Liver (tissue), 3 donors: ENCODE measurements at regions not wholly inside any gene's neighbourhood (a gene's known extent, or its start where the extent isn't known, plus 50 kb on each side); places are given as distances from the start of the nearest gene placed in this dataset.

Experiments
- CTCF ChIP-seq: fragments of 150-350 bp; IDR thresholded peaks from 2 replicates; pipeline ENCODE4 v1.5.1; 2017; ENCODE audit warnings: improper control_type of control experiment, low read depth, low read length; ENCODE audit not compliant: missing input control
- EGR1 ChIP-seq, 2 donors: IDR thresholded peaks; 2 replicates each; pipeline ENCODE4 v1.6.1; 2016 to 2018; ENCODE audit warnings: antibody characterized with exemption in 2 of 2, low read depth in 2 of 2
- FOXA1 ChIP-seq: IDR thresholded peaks from 2 replicates; pipeline ENCODE4 v1.6.1; 2016; ENCODE audit warnings: antibody characterized with exemption
- GABPA ChIP-seq, 2 donors: IDR thresholded peaks in 1 of 2; conservative IDR thresholded peaks in 1 of 2; 2 replicates each; pipeline ENCODE4 v1.6.1; 2016; ENCODE audit warnings: antibody characterized with exemption in 2 of 2, mild to moderate bottlenecking in 1 of 2, moderate library complexity in 1 of 2
- HNF4G ChIP-seq: IDR thresholded peaks from 2 replicates; pipeline ENCODE4 v1.6.1; 2016; ENCODE audit warnings: antibody characterized with exemption
- JUND ChIP-seq, 2 donors: IDR thresholded peaks; 2 replicates each; pipeline ENCODE4 v1.6.1; 2016; ENCODE audit warnings: antibody characterized with exemption in 2 of 2
- NR2F2 ChIP-seq: IDR thresholded peaks from 2 replicates; pipeline ENCODE4 v1.6.1; 2016; ENCODE audit warnings: antibody characterized with exemption
- RAD21 ChIP-seq, 2 donors: IDR thresholded peaks; 2 replicates each; pipeline ENCODE4 v1.6.1; 2016; ENCODE audit warnings: antibody characterized with exemption in 2 of 2, mild to moderate bottlenecking in 2 of 2
- REST ChIP-seq: IDR thresholded peaks from 2 replicates; pipeline ENCODE4 v1.6.1; 2016; ENCODE audit warnings: antibody characterized with exemption, mild to moderate bottlenecking
- RXRA ChIP-seq, 2 donors: IDR thresholded peaks; 2 replicates each; pipeline ENCODE4 v1.6.1; 2017 to 2018; ENCODE audit warnings: antibody characterized with exemption in 2 of 2, mild to moderate bottlenecking in 1 of 2
- TAF1 ChIP-seq: conservative IDR thresholded peaks from 2 replicates; pipeline ENCODE4 v1.6.1; 2016; ENCODE audit warnings: antibody characterized with exemption, mild to moderate bottlenecking
- YY1 ChIP-seq: IDR thresholded peaks from 2 replicates; pipeline ENCODE4 v1.6.1; 2016; ENCODE audit warnings: antibody characterized with exemption, mild to moderate bottlenecking
- TF ChIP-seq, protein P1 (sequence below): IDR thresholded peaks from 2 replicates; pipeline ENCODE4 v1.6.1; 2016; ENCODE audit warnings: antibody characterized with exemption
- TF ChIP-seq, protein P2 (sequence below): IDR thresholded peaks from 2 replicates; pipeline ENCODE4 v1.6.1; 2016; ENCODE audit warnings: antibody characterized with exemption
- donor health status: healthy.
- donor health status: healthy.

GRCh38 chr1:240693844-240694243 lies 81.9 kb upstream of the GREM2 start:
- no peak for TF ChIP-seq REST
- no peak for TF ChIP-seq CTCF
- no peak for TF ChIP-seq RAD21 (IDR thresholded peaks at IDR 0.05)
- TF ChIP-seq HNF4G = no peak
- TF ChIP-seq, protein P1, sequence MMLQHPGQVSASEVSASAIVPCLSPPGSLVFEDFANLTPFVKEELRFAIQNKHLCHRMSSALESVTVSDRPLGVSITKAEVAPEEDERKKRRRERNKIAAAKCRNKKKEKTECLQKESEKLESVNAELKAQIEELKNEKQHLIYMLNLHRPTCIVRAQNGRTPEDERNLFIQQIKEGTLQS = no peak
- TF ChIP-seq, protein P2, sequence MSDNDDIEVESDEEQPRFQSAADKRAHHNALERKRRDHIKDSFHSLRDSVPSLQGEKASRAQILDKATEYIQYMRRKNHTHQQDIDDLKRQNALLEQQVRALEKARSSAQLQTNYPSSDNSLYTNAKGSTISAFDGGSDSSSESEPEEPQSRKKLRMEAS = no peak
- no peak for TF ChIP-seq EGR1 (IDR thresholded peaks at IDR 0.05; ENCODE audit: low read depth in 2 of 2)
- TF ChIP-seq NR2F2 = no peak
- no peak for TF ChIP-seq YY1
- no peak for TF ChIP-seq FOXA1
- TF ChIP-seq JUND (IDR thresholded peaks at IDR 0.05) = no peak
- no peak for TF ChIP-seq GABPA (IDR thresholded peaks at IDR 0.05 in 1 of 2, conservative IDR thresholded peaks at IDR 0.05 in 1 of 2)
- no peak for TF ChIP-seq RXRA (IDR thresholded peaks at IDR 0.05)
- no peak for TF ChIP-seq TAF1
